Astrocyte of the hippocampus (primary cell): ENCODE measurements at regions not wholly inside any gene's neighbourhood (a gene's known extent, or its start where the extent isn't known, plus 50 kb on each side); places are given as distances from the start of the nearest gene placed in this dataset.

ENCODE experiments used
- DNase-seq: peaks from one replicate; pipeline ENCODE4 v3.0.0; 2011; ENCODE audit warnings: low read depth, low spot score

DNA sequence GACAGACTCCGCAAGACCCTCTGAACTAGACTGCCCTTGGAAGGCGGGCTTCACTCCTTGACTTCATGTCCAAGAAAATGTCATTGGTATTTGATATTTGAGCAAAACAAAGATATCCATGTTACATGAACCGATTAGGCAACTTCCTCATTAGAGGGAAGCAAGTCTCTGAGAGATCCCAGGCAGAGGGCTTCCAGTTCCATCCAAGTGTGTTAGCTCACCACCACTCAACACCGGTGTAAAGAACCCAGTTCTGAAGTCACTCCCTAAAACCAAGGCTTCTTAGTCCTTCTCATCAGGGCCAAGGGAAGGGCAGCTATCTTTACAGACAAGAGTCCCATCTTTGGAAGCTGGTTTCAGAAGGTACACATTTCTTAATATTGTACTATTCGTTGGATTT is 87.2 kb upstream of the CDKN3 start:
- no peak for DNase-seq

DNA sequence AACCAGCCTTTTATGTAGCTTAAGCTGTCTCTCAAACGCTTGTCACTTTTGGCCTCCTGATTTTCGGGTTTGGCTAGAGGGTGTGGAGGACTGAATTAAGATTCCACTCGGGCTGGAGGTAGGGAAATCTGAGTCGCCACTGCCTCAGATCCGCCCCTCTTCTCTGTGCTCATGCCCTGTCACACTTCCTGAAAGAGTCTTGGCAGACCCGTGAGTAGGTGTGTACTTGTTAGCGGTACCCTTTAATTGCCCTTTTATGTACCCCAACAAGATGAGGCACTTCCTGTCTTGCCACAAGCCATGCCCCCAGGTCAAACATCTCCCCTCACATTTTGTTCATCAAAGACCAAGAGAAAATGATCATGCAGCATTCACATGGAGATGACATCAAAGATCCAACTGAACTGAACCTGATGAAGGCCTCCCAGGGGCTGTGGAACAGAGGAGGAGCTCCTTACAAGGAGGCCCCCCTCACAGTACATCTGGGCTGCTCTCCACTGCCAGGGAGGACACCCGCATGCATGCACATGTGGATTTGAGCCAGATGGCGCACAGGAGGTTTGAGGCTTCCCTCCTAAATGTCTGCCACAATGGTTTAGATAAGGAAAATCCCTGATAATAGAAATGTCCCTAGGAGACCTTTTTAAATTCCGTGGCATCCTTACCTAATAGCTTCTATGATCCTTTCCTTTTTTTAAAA is 86.5 kb upstream of the CDKN3 start:
- no peak for DNase-seq

DNA sequence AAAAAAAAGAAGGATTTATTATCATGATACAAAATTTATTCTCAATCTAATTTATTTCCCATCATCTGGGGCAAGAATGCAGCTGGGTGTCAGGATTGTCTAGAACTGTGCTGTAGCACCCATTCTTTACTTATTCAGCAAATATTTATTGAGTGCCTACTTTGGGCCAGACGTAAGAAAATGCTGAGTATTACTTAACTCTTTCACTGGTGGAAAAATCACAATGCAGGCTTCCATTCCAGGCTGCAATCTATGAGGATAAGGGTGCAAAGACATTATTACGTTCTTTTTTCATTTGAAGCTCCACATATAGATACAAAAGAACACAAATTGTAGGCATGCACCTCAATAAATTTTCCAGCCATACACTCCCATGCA is 86.0 kb upstream of the CDKN3 start:
- DNase-seq = no peak

DNA sequence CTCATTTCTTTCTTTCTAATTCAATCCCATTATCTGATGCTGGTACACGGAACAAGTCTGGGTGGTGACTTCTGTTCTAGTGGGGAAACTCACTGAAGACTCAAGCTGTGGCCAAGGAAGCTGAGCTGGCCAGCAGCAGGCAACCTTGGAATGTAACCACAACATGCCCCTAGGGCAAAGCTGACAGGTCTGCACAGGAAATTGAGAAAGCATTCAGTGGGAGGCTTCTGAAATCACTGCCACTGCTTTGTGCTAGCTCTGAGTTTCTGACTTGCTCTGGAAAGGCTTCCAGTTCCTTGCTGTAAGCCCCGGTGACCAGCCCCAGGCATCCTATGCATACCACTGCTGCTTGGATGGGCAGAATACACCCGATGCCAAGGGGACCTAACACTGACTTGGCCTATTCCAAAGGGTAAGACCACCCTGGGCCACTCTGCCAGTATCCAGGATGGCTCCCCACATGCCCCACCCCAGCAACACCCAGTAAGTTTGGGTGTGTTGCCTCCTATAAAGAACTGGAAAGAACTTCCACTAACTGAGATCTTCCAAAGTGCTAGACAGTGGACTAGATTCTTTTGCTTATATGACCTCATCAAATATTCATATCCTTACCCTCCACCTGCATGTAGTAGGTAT is 84.5 kb upstream of the CDKN3 start:
- peak; percentile 93 for DNase-seq

DNA sequence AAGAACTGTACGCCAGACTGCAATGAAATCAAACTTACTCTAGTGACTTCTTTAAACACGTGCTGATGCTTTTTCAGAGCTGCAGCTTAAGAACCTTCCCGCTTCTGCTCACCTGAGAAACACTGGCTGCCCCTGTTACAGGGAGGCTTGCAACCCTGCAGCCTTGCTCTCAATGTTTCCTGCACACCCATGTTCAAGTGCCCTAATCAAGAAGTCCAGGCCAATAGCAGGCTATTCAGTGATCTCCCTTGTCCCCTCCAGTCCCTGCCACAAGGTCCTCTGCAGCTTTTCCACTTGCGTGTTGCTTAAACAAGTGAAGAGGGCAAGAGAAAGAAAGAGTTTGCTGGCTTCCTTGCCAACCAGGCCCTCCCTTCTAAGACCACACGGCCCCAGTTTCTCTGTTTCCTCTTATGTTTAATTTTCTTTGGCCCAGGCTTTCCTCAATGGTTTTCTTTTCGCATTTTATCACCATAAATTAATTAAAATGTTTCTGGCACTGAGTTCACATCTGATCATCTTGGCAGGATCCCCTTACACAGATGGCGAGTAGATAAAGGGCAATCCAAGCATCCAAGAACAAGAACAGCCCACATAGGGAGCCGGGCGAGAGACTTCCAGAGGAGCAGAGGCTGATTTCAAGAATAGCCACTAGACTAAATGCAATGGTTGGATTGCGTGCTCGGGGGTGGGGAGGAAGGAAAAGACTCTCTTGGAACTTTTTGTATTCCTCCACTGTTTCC is 82.3 kb upstream of the CDKN3 start:
- no peak for DNase-seq

DNA sequence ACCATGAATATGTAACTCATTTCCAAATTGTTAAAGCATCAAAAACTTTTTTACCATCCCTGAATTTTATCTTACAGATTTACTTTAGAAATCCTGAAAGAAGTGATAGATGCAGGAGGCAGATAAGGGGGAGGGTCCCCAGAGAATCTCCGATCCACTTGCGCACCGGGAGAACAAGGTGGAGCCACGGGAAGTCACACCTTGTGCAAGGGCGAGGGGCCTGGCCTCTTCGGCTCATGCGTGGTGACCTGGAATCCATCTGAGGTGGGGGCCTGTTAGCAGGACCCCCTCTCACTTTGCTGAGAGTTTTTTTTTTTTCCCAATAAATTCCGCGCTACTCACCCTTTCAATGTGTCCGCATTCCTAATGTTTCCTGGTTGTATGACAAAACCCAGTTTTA is 80.2 kb upstream of the CDKN3 start:
- no peak for DNase-seq

DNA sequence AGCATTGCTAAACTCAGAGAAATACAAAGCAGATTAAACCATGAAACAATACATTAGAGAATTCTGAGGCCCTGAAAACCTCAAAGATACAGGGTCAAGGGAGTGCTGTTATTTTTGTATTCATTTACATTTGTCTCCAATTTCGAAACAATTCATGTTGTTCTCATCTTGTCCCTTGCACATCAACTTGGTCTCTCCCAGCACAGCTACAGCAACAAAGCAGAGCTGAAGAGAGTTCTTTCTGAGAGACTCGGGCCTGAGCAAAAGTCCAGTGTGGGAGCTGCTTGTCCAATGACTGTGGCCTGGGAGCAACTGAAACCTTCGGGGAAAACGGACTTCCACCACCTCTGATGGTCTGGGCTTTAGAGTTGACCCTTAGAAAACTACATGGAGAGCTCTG is 79.4 kb upstream of the CDKN3 start:
- DNase-seq = no peak

DNA sequence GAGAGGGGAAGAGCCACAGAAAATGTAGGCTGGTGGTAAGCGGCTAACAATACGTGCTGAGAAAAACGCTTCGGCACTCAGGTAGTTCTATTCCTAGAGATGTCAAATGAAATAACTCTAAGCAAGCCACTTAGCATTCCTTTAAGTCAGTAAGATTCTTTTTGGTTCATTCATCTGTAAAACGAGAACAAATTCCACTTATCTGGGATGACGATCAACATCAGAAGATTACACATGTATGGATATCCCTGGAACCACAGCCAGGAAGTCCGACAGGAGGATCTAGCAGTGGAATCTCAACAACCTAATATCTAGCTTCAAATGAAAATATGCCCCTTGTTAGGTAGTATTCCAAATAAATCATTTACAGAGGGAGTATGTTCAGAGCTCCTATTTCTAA is 74.6 kb upstream of the CDKN3 start:
- DNase-seq = no peak

DNA sequence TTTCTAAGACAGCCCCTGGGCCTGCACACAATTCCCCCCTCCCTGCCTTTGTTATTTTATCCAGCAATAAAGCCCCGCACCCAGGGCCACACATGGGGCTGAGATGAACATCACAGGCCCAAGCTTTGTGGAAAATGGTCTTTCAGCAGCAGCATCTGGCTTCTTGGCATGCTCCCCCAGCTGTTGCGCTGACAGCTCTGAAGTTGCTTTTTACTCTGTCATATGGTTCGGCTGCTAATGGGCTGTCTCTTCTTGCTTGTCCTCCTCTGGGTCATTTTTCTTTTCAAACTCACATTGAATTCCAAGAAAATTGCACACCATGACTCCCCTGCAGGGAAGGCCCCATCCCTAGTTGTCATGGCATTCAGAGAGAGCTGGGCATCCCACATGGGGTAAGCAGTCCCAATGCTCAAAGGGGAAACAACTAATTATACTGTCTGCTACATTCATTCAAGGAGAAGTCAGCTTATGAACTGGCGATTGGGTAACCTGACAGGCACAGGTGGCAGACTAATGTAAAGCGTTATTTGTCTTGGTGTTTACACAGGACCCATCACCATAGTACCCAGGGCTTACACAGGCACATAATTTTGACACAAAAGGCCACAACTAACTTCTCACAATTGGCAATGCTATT is 74.0 kb upstream of the CDKN3 start:
- DNase-seq = no peak

DNA sequence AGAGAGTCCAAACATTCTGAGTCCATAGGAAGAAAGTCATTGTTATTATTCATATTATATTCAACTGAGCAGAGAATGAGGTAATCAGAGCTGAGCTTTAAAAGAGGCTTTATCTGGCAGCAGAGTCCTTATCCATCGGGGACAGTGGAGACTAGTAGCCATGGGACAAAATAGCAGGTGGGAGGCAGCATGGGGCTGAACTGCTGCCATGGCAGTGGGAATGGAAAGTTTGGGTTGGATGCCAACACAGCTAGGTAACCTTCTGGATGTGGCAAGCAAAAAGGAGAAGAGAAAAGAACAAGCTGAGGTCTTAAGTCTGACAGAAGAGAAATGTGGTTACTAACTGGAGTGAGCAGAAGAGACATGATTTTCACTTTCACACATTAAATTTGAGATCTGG is 71.0 kb upstream of the CDKN3 start:
- DNase-seq = no peak

DNA sequence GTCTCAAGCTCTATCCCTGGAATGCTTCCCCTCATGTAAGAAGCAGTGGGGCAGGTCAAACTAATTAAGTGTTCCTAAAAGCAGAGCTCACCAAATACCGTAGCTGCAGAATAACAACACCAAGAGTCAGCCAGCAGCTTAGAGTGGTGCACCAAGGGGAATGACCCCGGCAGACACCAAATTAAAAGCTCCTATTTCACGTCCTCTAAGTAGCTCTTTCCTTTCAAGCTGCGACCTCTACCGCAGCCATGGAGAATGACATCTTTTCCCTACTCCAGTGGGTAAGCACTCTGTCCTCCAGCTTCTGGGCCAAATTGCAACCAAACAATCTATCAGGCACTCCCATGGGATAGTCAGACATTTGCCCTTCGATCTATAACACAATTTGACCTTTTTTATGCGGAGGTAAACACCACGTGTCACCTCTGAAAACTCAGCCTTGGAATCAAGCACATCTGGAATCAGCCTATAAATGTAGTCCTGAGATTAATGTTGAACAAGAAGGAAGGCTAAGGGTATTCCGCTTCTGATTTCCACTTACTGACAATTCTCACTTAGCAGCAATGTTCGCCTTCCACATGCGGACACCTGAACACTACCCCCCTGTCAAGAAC is 67.6 kb upstream of the CDKN3 start:
- DNase-seq = peak; percentile 87

DNA sequence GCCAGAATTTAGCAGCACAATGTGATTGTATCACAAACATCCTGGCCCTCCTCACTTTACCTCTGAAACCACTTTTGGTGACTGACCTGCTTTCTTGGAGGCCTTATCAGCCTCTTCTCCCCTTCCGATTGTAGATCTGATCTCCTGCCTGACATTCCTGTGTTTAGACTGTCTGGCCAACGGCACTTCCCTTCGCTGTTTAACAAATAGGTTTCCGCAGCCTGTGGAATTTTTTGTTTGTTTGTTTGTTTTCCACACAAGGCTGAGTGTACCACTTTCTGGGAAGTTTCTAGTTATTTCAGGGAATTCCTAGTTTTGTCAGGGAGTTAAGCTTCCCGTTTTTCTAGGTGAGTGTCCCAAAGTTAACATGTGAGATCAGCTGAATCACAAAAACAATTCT is 65.9 kb upstream of the CDKN3 start:
- DNase-seq = no peak

DNA sequence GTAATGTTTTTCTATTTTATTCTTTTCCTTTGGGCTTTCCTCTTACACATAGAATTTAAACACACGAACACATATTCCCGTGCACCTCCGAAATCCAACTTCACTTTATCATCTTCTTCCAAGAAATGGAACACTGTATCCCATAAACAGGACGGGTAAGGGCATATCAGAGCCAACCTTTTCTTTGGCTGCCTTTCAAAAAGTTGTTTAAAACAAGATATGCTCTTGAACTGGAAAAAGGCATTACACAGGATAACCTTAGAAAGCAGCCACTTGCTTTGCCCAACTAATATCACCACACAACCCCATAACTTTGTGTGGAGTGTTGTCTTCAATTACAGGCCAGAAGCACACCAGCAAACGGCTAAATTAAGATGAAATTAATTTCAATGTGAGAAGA is 65.3 kb upstream of the CDKN3 start:
- DNase-seq = no peak

DNA sequence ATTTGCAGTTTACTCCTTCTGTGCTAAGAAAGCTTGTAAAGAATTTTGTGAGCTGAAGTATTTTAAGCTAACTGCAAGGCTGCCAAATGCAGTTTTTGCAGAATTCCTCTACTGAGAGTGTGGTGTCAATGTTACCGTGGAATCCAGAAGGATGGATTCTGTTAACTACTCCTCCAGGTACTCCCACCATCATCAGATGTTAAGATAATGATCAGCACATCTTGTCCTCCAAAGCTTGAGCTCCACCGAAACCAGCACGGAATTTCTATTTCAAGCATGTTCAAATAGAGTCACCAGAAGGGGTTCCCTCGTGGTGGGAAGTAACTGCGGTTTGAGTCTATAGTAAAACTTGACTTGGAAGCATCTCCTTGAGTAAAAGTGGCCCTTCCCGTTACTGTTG is 64.3 kb upstream of the CDKN3 start:
- DNase-seq = no peak

DNA sequence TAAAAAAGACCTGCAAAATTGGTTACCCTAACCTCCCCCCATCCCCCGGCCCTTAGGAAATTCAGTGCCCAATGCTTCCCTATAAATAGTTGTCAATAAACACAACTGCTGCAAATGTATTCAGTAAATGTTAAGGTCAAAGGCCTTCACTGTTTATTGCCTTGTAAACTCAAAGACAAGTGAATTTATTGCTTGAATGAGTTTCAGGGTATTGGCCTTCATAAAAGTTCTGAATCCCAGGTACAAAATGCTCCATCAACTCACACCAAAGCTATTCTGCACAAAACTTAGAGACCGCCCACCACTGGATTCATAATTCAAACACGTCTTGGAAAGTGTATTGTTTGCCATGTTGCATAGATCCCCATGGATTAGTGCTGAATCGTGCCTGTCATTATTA is 63.3 kb upstream of the CDKN3 start:
- no peak for DNase-seq

DNA sequence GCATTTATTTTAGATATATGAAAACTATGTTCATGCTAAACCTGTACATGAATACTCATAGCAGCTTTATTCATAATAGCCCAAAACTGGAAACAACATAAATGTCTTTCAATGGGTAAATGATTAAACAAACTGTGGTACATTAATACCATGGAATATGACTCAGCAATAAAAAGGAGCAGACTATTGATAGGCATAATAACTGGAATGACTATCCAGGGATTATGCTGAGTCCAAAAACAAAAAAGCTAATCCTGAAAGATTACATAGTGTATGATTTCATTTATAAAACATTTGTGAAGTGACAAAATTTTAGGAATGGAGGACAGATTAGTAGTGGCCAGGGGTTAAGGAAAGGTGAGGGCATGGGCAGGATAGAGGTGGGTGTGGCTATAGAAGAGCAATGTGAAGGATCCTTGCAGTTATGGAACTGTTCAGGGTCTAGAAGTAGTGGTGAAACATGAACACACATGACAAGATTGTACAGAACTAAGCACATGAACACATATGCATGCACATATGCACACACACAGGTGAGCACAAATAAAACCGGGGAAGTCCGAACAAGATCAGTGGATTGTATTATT is 61.1 kb upstream of the CDKN3 start:
- no peak for DNase-seq

DNA sequence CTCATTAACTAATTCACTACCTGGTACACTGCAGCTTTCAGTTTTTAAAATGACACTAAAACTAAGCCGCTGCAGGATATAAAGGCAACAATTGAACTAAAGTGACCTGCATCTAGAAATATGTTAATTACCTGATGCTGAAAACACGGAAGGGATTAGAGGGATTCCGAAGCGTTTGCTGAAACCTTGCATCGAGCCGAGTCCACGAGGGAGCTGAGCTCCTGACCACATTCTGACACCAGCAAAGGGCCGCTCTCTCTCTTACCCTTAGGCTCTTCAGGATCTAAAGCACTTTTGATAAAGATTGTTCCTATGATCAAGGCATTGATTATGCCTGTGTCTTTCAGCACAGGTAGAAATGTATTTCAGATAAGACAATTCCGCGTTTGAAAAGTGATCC is 59.5 kb upstream of the CDKN3 start:
- DNase-seq = peak; percentile 52

DNA sequence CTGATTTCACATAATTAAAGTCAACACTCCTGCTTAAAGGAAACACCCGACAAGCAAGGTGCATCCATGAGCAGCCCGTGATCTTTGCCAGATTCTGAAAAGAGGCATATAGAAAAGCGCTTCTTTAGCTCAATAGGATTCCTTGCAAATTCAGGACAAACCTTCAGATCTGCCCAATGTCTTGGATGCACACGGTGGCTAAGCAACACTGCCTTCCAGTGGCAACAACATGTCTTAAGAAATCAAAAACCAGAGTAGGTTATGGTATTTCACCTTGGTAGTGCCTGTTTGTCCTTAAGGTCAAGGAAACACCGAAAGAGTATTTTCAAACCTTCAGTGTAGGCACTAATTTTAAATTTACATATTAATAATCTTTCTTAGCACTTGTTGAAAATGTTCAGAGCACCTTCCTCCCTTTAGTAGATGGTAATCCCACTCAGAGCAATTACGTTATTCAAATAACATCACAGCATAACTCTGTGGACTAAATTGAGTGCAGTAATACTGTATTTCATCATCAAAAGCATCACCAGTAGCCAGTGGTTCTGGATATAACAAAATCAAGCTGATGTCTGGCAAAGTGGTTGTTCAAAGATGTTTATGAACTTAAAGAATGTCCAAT is 58.0 kb upstream of the CDKN3 start:
- DNase-seq = peak; percentile 79

DNA sequence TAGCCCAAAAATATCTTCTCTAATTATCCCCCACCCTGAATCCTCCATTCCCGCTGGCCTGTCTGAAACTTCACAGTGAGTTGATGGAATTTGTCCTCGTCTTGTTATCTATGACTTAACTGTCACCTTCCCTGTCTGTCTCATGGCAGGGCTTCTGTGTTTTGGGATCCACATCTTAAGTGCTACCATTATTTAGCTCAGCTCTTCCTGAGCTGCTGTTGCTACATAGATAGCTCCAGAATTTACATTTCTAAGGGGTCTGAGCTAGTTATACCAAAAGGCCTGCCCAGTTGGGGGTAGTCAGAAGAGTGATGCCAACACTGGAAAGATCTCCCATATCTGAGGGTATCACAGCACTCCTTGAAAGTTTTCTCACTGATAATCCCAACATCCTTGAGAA is 57.0 kb upstream of the CDKN3 start:
- DNase-seq = no peak

DNA sequence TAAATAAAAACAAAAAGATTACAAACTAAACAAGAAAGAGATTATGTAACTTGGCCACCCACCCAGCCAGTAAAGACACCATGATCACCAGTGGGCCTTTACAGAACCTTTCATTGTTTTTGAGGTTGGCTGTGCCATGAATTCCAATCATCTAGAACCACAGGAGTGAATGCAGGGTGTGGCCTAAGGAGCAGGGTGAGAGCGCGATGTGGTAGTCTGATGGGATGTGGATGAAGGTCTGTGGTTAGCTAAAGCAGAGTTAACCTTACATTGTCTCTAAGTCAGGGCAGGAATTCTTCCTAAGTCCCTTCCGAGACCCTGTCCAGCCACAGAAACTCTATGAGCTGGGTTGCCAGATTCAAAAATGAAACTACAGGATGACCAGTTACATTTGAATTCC is 54.0 kb upstream of the CDKN3 start:
- DNase-seq = peak; percentile 59
